SK-N-SH (cell line): ENCODE measurements at regions not wholly inside any gene's neighbourhood (a gene's known extent, or its start where the extent isn't known, plus 50 kb on each side); places are given as distances from the start of the nearest gene placed in this dataset.

Source experiments
- CTCF ChIA-PET: fragments of 300-600, 350-600 bp; formaldehyde crosslinking; extraction: SDS; loops from one replicate; lab custom pipeline; 2021; lab: Yijun Ruan, JAX
- POLR2A ChIA-PET: fragments of 350-600 bp; sonication (Branson Sonifier 250); formaldehyde crosslinking; extraction: SDS; loops from one replicate; lab custom pipeline; 2020; ENCODE audit warnings: antibody characterized with exemption, inconsistent platforms; lab: Yijun Ruan, JAX
- DNase-seq: peaks from one replicate; pipeline ENCODE4 v3.0.0; 2012
- H2AFZ ChIP-seq: fragments of 200-600 bp; sonication (generic); 2 replicates; pipeline ENCODE4 v1.8.1; 2016; ENCODE audit warnings: antibody characterized with exemption, mild to moderate bottlenecking, low read depth
- H3F3A ChIP-seq: fragments of 200-600 bp; sonication (generic); replicated peaks from 2 replicates; pipeline ENCODE3; 2016; ENCODE audit warnings: antibody characterized with exemption, mild to moderate bottlenecking; ENCODE audit not compliant: insufficient read depth
- H3K27ac ChIP-seq, 2 experiments: fragments of 200-500 bp in 1 of 2; fragments of 200-600 bp in 1 of 2; sonication (Bioruptor generic) in 1 of 2; sonication (generic), shearing (Covaris generic) in 1 of 2; 2 replicates each; pipeline versions ENCODE4 v1.5.1 to v1.6.1; 2014 to 2016; ENCODE audit warnings: low read depth in 2 of 2, inconsistent platforms in 1 of 2, low read length in 1 of 2, mild to moderate bottlenecking in 1 of 2, mixed read lengths in 1 of 2
- H3K27me3 ChIP-seq: fragments of 200-600 bp; sonication (generic), shearing (Covaris generic); 2 replicates; pipeline ENCODE4 v1.6.1; 2016; ENCODE audit warnings: mixed run types; ENCODE audit not compliant: insufficient read depth
- H3K36me3 ChIP-seq, 2 experiments: fragments of 200-500 bp in 1 of 2; fragments of 200-600 bp in 1 of 2; sonication (Bioruptor generic) in 1 of 2; sonication (generic) in 1 of 2; replicated peaks in 1 of 2; 2 replicates each; pipeline versions ENCODE3 to v1.5.1; 2014 to 2016; ENCODE audit warnings: low read length in 1 of 2, mild to moderate bottlenecking in 1 of 2; ENCODE audit not compliant: insufficient read depth in 2 of 2, control insufficient read depth in 1 of 2
- H3K4me1 ChIP-seq, 2 experiments: fragments of 200-500 bp in 1 of 2; fragments of 200-600 bp in 1 of 2; sonication (Bioruptor generic) in 1 of 2; sonication (generic), shearing (Covaris generic) in 1 of 2; 2 replicates each; pipeline versions ENCODE4 v1.5.1 to v1.6.1; 2014 to 2016; ENCODE audit warnings: low read depth in 1 of 2, low read length in 1 of 2, mixed run types in 1 of 2; ENCODE audit not compliant: insufficient read depth in 2 of 2, control insufficient read depth in 1 of 2
- H3K4me2 ChIP-seq: fragments of 200-600 bp; sonication (generic), shearing (Covaris generic); 2 replicates; pipeline ENCODE4 v1.6.1; 2017; ENCODE audit warnings: mixed run types
- H3K4me3 ChIP-seq, 2 experiments: fragments of 200-500 bp in 1 of 2; fragments of 200-600 bp in 1 of 2; sonication (Bioruptor generic) in 1 of 2; sonication (generic), shearing (Covaris generic) in 1 of 2; 2 replicates each; pipeline versions ENCODE4 v1.5.1 to v1.8.1; 2014 to 2016; ENCODE audit warnings: low read depth in 2 of 2, inconsistent platforms in 1 of 2, low read length in 1 of 2, mild to moderate bottlenecking in 1 of 2, mixed read lengths in 1 of 2, moderate library complexity in 1 of 2
- H3K79me2 ChIP-seq: fragments of 200-600 bp; sonication (generic); 2 replicates; pipeline ENCODE4 v1.8.1; 2017; ENCODE audit warnings: mild to moderate bottlenecking; ENCODE audit not compliant: insufficient read depth
- H3K9ac ChIP-seq: fragments of 200-600 bp; sonication (generic); 2 replicates; pipeline ENCODE4 v1.6.1; 2017; ENCODE audit warnings: mixed run types
- H3K9me2 ChIP-seq: fragments of 200-600 bp; sonication (generic); 2 replicates; pipeline ENCODE4 v1.6.1; 2017; ENCODE audit warnings: mixed run types
- H3K9me3 ChIP-seq: fragments of 200-600 bp; sonication (generic); 2 replicates; pipeline ENCODE4 v1.6.1; 2017; ENCODE audit warnings: mixed run types, mild to moderate bottlenecking, moderate library complexity
- H4K20me1 ChIP-seq: fragments of 200-600 bp; sonication (generic); 2 replicates; pipeline ENCODE4 v1.6.1; 2017; ENCODE audit warnings: mild to moderate bottlenecking, mixed run types; ENCODE audit not compliant: insufficient read depth
- EZH2phosphoT487 ChIP-seq: fragments of 200-600 bp; sonication (generic); IDR thresholded peaks from 2 replicates; pipeline ENCODE4 v1.6.1; 2017; ENCODE audit warnings: low read depth, mixed run types, mild to moderate bottlenecking, antibody characterized with exemption, moderate library complexity, borderline replicate concordance
- FOXJ3 ChIP-seq: sonication (generic); formaldehyde crosslinking; IDR thresholded peaks from 2 replicates; pipeline ENCODE4 v1.5.1; 2020; ENCODE audit warnings: mild to moderate bottlenecking, missing genetic modification reagents
- FOXM1 ChIP-seq: IDR thresholded peaks from 2 replicates; pipeline ENCODE4 v1.4.0; 2012; ENCODE audit warnings: low read depth, mild to moderate bottlenecking
- GABPA ChIP-seq: IDR thresholded peaks from 2 replicates; pipeline ENCODE4 v1.4.0; 2012; ENCODE audit warnings: low read depth, mild to moderate bottlenecking
- GATA2 ChIP-seq: sonication (generic); formaldehyde crosslinking; IDR thresholded peaks from 2 replicates; pipeline ENCODE4 v1.5.0; 2020; ENCODE audit warnings: mild to moderate bottlenecking, missing genetic modification reagents
- MAX ChIP-seq: IDR thresholded peaks from 2 replicates; pipeline ENCODE4 v1.4.0; 2012; ENCODE audit warnings: low read depth
- MEF2A ChIP-seq: IDR thresholded peaks from 2 replicates; pipeline ENCODE4 v1.4.0; 2012; ENCODE audit warnings: low read depth, borderline replicate concordance
- MXI1 ChIP-seq: IDR thresholded peaks from 2 replicates; pipeline ENCODE4 v1.6.1; 2012; ENCODE audit warnings: mild to moderate bottlenecking, low read depth, low read length, improper control_type of control experiment
- NFIC ChIP-seq: IDR thresholded peaks from 2 replicates; pipeline ENCODE4 v1.4.0; 2012; ENCODE audit warnings: borderline replicate concordance
- NRF1 ChIP-seq: IDR thresholded peaks from 2 replicates; pipeline ENCODE4 v1.6.1; 2012; ENCODE audit warnings: low read depth, mild to moderate bottlenecking, low read length
- POLR2AphosphoS5 ChIP-seq: IDR thresholded peaks from 2 replicates; pipeline ENCODE4 v1.6.1; 2012; ENCODE audit warnings: low read depth, low read length
- RAD21 ChIP-seq: IDR thresholded peaks from 2 replicates; pipeline ENCODE4 v1.6.1; 2012; ENCODE audit warnings: mild to moderate bottlenecking, low read length
- RCOR1 ChIP-seq: fragments of 150-350 bp; IDR thresholded peaks from 2 replicates; pipeline ENCODE4 v1.6.1; 2017; ENCODE audit warnings: antibody characterized with exemption, low read length
- REST ChIP-seq: IDR thresholded peaks from 2 replicates; pipeline ENCODE4 v1.6.1; 2012; ENCODE audit warnings: mild to moderate bottlenecking, low read depth, low read length, moderate library complexity
- RXRA ChIP-seq: IDR thresholded peaks from 2 replicates; pipeline ENCODE4 v1.4.0; 2012; ENCODE audit warnings: low read depth, mild to moderate bottlenecking, borderline replicate concordance
- SMC3 ChIP-seq: IDR thresholded peaks from 2 replicates; pipeline ENCODE4 v1.6.1; 2012; ENCODE audit warnings: low read depth, low read length, improper control_type of control experiment
- TEAD4 ChIP-seq: IDR thresholded peaks from 2 replicates; pipeline ENCODE4 v1.4.0; 2012; ENCODE audit warnings: mild to moderate bottlenecking, borderline replicate concordance; ENCODE audit not compliant: insufficient read depth
- USF1 ChIP-seq: IDR thresholded peaks from 2 replicates; pipeline ENCODE4 v1.4.0; 2012; ENCODE audit warnings: low read depth, borderline replicate concordance
- WGBS: methylation state at CpG from one replicate; pipeline ENCODE4 v1.1.6; 2017; ENCODE audit warnings: low lambda C conversion rate; 5-methylcytosine and 5-hydroxymethylcytosine counted together
- TF ChIP-seq, protein P1 (sequence below): fragments of 150-350 bp; IDR thresholded peaks from 2 replicates; pipeline ENCODE4 v1.6.1; 2017; ENCODE audit warnings: antibody characterized with exemption, low read length, low read depth, borderline replicate concordance
- TF ChIP-seq, protein P2 (sequence below): fragments of 200-600 bp; sonication (generic); IDR thresholded peaks from 2 replicates; pipeline ENCODE4 v1.6.1; 2017; ENCODE audit warnings: antibody characterized with exemption, mild to moderate bottlenecking, moderate library complexity

GRCh38 chr10:60560451-60560850, 170.8 kb upstream of the ANK3 start:
- no peak overlapping the region for H3K9ac ChIP-seq
- ChIA-PET POLR2A (no interaction called here), CTCF (interaction anchor here (1.0 to 1.4 kb wide), 3 partner anchors 10 to 12 kb away, joined by 3 read pairs; no protein-coding TSS in a partner anchor)
- H3F3A ChIP-seq: no peaks in the 10 kb centered on the region
- no peaks in the 10 kb centered on the region for H3K79me2 ChIP-seq
- no peaks in the 10 kb centered on the region for H3K9me3 ChIP-seq
- no peaks in the 10 kb centered on the region for H3K36me3 ChIP-seq
- no peak overlapping the region for H3K4me3 ChIP-seq
- H2AFZ ChIP-seq: no peak overlapping the region
- no peak overlapping the region for H3K27ac ChIP-seq
- TF ChIP-seq RXRA (no peak), RCOR1 (no peak), MAX (no peak), NFIC (no peak), RAD21 (no peak), SMC3 (no peak), USF1 (no peak), FOXM1 (no peak), POLR2AphosphoS5 (no peak), GATA2 (no peak), REST (no peak), MXI1 (no peak), TEAD4 (no peak), FOXJ3 (CRISPR knock-in tag) (no peak), EZH2phosphoT487 (no peak), MEF2A (no peak), GABPA (no peak), NRF1 (no peak)
- TF ChIP-seq, protein P1, sequence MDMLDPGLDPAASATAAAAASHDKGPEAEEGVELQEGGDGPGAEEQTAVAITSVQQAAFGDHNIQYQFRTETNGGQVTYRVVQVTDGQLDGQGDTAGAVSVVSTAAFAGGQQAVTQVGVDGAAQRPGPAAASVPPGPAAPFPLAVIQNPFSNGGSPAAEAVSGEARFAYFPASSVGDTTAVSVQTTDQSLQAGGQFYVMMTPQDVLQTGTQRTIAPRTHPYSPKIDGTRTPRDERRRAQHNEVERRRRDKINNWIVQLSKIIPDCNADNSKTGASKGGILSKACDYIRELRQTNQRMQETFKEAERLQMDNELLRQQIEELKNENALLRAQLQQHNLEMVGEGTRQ: no peak
- TF ChIP-seq, protein P2, sequence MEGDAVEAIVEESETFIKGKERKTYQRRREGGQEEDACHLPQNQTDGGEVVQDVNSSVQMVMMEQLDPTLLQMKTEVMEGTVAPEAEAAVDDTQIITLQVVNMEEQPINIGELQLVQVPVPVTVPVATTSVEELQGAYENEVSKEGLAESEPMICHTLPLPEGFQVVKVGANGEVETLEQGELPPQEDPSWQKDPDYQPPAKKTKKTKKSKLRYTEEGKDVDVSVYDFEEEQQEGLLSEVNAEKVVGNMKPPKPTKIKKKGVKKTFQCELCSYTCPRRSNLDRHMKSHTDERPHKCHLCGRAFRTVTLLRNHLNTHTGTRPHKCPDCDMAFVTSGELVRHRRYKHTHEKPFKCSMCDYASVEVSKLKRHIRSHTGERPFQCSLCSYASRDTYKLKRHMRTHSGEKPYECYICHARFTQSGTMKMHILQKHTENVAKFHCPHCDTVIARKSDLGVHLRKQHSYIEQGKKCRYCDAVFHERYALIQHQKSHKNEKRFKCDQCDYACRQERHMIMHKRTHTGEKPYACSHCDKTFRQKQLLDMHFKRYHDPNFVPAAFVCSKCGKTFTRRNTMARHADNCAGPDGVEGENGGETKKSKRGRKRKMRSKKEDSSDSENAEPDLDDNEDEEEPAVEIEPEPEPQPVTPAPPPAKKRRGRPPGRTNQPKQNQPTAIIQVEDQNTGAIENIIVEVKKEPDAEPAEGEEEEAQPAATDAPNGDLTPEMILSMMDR: no peak
- DNase-seq: no peak
- no peak overlapping the region for H3K4me2 ChIP-seq
- H3K4me1 ChIP-seq: no peaks in the 10 kb centered on the region; a peak in 2 of 4 replicates
- H3K27me3 ChIP-seq: no peaks in the 10 kb centered on the region
- H4K20me1 ChIP-seq: no peaks in the 10 kb centered on the region
- H3K9me2 ChIP-seq: no peaks in the 10 kb centered on the region
- 85% methylated on average over 2 of the region's 2 CpGs for WGBS
